ENCODE measurements at regions not wholly inside any gene's neighbourhood (a gene's known extent, or its start where the extent isn't known, plus 50 kb on each side); places are given as distances from the start of the nearest gene placed in this dataset.

DNA sequence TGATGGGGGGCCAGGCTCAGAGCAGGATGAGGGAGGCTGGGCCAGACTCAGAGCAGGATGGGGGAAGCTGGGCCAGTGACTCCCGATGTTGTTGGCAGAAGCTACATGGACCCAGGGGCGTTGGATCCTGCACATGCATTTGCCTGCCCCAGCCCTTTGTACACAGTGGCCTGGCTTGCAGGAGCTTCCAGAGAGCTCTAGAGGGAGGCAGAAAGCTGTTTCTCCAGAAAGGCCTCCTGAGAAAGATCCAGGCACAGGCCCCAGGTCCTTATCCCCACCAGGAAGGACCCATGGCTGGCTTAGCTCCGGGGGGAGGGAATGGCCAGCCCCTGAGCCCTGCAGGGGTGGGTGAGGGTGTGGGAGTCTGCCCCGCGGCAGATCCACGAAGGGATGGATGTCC, 106.6 kb upstream of the ACTRT2 start:
- no peak for DNase-seq (ENCODE audit: low spot score in 2 of 2)
- intact Hi-C loops (cut with DNase I), result no loop called here
- Histone ChIP-seq H3K27me3 (no peaks in the 10 kb centered on the region), H3K36me3 (no peaks in the 10 kb centered on the region), H3K27ac (no peak overlapping the region), H3K4me1 (no peaks in the 10 kb centered on the region), H3K9me3 (no peaks in the 10 kb centered on the region), H3K4me3 (no peak overlapping the region)
- TF ChIP-seq, protein P1, sequence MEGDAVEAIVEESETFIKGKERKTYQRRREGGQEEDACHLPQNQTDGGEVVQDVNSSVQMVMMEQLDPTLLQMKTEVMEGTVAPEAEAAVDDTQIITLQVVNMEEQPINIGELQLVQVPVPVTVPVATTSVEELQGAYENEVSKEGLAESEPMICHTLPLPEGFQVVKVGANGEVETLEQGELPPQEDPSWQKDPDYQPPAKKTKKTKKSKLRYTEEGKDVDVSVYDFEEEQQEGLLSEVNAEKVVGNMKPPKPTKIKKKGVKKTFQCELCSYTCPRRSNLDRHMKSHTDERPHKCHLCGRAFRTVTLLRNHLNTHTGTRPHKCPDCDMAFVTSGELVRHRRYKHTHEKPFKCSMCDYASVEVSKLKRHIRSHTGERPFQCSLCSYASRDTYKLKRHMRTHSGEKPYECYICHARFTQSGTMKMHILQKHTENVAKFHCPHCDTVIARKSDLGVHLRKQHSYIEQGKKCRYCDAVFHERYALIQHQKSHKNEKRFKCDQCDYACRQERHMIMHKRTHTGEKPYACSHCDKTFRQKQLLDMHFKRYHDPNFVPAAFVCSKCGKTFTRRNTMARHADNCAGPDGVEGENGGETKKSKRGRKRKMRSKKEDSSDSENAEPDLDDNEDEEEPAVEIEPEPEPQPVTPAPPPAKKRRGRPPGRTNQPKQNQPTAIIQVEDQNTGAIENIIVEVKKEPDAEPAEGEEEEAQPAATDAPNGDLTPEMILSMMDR (IDR thresholded peaks at IDR 0.05), result peak; percentile 32 to 57 (median 39)

DNA sequence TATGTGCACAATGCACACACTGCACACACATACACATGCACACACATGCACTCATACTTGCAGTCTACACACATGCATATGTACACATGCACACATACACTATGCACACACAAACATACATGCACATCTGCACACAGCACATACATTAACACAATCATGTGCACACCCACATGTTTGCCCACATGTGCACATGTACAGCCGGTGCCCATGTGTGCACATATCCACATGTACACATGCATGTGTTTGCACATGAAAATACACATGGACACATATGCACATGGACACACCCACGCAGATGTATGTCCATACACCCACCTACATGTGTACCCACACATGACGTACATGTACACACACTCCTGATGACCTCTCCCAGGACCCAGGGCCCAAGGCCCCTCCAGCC, 105.1 kb upstream of the ACTRT2 start:
- H3K36me3 ChIP-seq, result no peaks in the 10 kb centered on the region
- no peak overlapping the region for H3K4me3 ChIP-seq
- H3K27me3 ChIP-seq, result no peaks in the 10 kb centered on the region
- H3K9me3 ChIP-seq, result no peaks in the 10 kb centered on the region
- H3K27ac ChIP-seq, result no peak overlapping the region
- no peak for DNase-seq (ENCODE audit: low spot score in 2 of 2)
- TF ChIP-seq, protein P1 (IDR thresholded peaks at IDR 0.05), result no peak
- intact Hi-C loops (cut with DNase I), result no loop called here
- no peaks in the 10 kb centered on the region for H3K4me1 ChIP-seq

DNA sequence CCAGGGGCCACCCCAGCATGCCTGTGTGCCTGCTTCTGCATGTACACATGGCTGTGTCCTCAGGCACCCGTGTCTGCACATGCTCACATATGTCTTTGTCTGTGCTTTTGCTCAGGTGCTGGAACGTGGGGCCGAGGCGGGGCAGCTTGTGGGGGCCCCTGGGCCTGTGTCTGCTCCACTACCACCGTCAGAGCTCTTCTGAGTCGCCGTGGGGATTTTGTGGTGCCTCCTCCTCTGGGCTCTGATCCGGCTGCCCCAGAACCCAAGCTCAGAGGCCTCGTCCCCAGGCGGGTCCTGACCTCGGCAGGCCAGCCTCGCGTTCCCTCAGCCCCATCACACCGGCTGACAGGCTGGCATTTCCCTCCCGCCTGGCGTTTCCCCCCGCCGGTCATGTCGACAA, 104.6 kb upstream of the ACTRT2 start:
- H3K9me3 ChIP-seq, result no peaks in the 10 kb centered on the region
- H3K27ac ChIP-seq, result no peak overlapping the region
- H3K36me3 ChIP-seq, result no peaks in the 10 kb centered on the region
- intact Hi-C loops (cut with DNase I), result no loop called here
- H3K4me3 ChIP-seq, result no peak overlapping the region
- no peaks in the 10 kb centered on the region for H3K4me1 ChIP-seq
- H3K27me3 ChIP-seq, result no peaks in the 10 kb centered on the region
- TF ChIP-seq, protein P1 (IDR thresholded peaks at IDR 0.05), result no peak
- DNase-seq (ENCODE audit: low spot score in 2 of 2), result no peak

DNA sequence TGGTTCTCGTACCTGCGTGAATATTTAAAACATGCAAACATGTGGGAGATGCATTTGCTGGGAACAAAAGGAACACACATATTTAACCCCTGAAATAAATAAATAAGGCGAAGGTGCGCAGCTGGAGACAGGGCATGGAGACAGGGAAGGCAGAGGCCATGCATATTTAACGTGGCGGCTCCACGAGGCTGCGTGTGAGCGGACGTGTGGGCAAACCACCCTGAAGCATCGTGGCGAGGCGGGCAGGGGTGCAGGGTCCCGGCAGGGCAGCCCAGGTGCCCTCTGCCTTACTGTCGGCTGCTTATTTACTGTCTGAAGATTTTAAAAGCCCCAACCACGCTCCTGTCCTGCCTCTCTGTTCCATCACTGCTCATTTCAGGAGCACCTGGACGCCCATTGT, 104.0 kb upstream of the ACTRT2 start:
- DNase-seq (ENCODE audit: low spot score in 2 of 2), result no peak
- Histone ChIP-seq H3K4me3 (no peak overlapping the region), H3K27me3 (no peaks in the 10 kb centered on the region), H3K9me3 (no peaks in the 10 kb centered on the region), H3K36me3 (no peaks in the 10 kb centered on the region), H3K27ac (no peak overlapping the region), H3K4me1 (peaks cover 0 to 4% of the 10 kb centered on the region in 2 donors)
- intact Hi-C loops (cut with DNase I), result no loop called here
- TF ChIP-seq, protein P1 (IDR thresholded peaks at IDR 0.05), result no peak

DNA sequence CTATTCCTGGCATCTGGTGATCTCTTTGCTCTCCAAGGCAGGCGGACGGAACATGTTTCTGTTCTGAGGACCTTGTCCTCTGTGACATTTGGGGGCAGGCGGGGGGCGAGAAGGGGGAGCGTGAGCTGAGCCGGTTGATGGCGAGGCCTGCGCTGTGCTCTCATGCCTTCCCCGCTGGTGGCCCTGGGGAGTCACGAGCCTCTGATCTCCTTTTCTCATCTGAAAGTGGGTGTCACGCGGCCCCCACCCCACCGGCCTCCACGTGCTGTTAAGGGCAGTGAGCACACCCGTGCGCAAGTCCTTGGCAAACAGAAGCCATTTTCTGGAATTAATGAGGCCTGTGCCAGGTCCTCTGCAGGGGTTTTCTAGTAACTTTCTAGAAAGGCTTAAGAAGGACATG, 102.8 kb upstream of the ACTRT2 start:
- Histone ChIP-seq H3K27ac (no peak overlapping the region), H3K36me3 (no peaks in the 10 kb centered on the region), H3K4me1 (peaks cover 0 to 12% of the 10 kb centered on the region in 2 donors), H3K9me3 (no peaks in the 10 kb centered on the region), H3K27me3 (no peaks in the 10 kb centered on the region), H3K4me3 (no peak overlapping the region)
- no peak for DNase-seq (ENCODE audit: low spot score in 2 of 2)
- intact Hi-C loops (cut with DNase I), result no loop called here
- TF ChIP-seq, protein P1 (IDR thresholded peaks at IDR 0.05), result no peak

DNA sequence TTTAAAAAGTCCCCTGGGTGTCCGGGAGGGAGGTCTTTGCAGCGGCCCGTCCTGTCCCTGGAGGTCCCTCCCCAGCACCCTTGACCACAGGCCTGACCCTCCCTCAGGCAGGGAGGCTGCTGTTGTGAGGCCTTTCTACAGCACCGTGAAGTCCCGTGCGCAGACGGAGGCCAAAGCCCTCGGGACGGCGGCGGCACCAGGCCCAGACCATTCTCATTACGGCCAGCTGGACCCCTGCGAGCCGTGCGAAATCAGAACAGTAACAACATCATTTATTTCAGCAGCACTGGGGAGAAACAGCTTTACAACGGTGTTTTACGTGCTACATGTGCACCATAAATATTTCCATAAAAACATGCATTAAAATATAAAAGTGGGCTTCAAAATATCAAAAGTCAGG, 101.4 kb upstream of the ACTRT2 start:
- TF ChIP-seq, protein P1 (IDR thresholded peaks at IDR 0.05), result no peak
- H3K4me3 ChIP-seq, result no peak overlapping the region
- H3K4me1 ChIP-seq, result peaks cover 0 to 12% of the 10 kb centered on the region in 2 donors
- no peaks in the 10 kb centered on the region for H3K36me3 ChIP-seq
- H3K27ac ChIP-seq, result no peak overlapping the region
- no peaks in the 10 kb centered on the region for H3K27me3 ChIP-seq
- intact Hi-C loops (cut with DNase I), result no loop called here
- DNase-seq (ENCODE audit: low spot score in 2 of 2), result no peak
- H3K9me3 ChIP-seq, result no peaks in the 10 kb centered on the region
